GM18867 (cell line): ENCODE measurements at regions not wholly inside any gene's neighbourhood (a gene's known extent, or its start where the extent isn't known, plus 50 kb on each side); places are given as distances from the start of the nearest gene placed in this dataset.

Experiments
- ATAC-seq: cut with Tn5 transposase; IDR thresholded peaks from one replicate; pipeline ENCODE4 v1.9.1; 2021; ENCODE audit warnings: mild to moderate bottlenecking, moderate library complexity; ENCODE audit not compliant: unreplicated experiment

- ATAC-seq, result no peak
Observed at GRCh38 chr4:1466034-1466862, 60.0 kb upstream of the NKX1-1 start.

GRCh38 chr4:1465173-1466033 is 59.2 kb upstream of the NKX1-1 start:
- ATAC-seq, result no peak

GRCh38 chr4:1464581-1465171 is 58.4 kb upstream of the NKX1-1 start:
- ATAC-seq, result no peak

- no peak for ATAC-seq
Observed at GRCh38 chr4:1463927-1464540, 57.8 kb upstream of the NKX1-1 start.

GRCh38 chr4:1463088-1463926 is 57.1 kb upstream of the NKX1-1 start:
- ATAC-seq, result no peak

- no peak for ATAC-seq
Observed at GRCh38 chr4:1462768-1463075, 56.5 kb upstream of the NKX1-1 start.

GRCh38 chr4:1462009-1462767 is 55.9 kb upstream of the NKX1-1 start:
- no peak for ATAC-seq

- no peak for ATAC-seq
Observed at GRCh38 chr4:1460967-1461868, 55.0 kb upstream of the NKX1-1 start.

- no peak for ATAC-seq
Observed at GRCh38 chr4:1459722-1460511, 53.7 kb upstream of the NKX1-1 start.

- no peak for ATAC-seq
Observed at GRCh38 chr4:1459081-1459721, 53.0 kb upstream of the NKX1-1 start.

- no peak for ATAC-seq
Observed at GRCh38 chr4:1458581-1458980, 52.3 kb upstream of the NKX1-1 start.
